GM12892 (cell line): ENCODE measurements at regions not wholly inside any gene's neighbourhood (a gene's known extent, or its start where the extent isn't known, plus 50 kb on each side); places are given as distances from the start of the nearest gene placed in this dataset.
A peak's percentile ranks its signal among the peaks of the same experiment; 100 is the strongest.

ENCODE experiments used
- DNase-seq: peaks from one replicate; pipeline ENCODE4 v3.0.0; 2011; ENCODE audit not compliant: insufficient read length
- FAIRE-seq: peaks from 2 replicates; lab custom pipeline; 2011; peaks lifted over from hg19 to GRCh38; lab: Jason Lieb, UNC
- POLR2A ChIP-seq: IDR thresholded peaks from 2 replicates; pipeline ENCODE4 v1.6.1; 2011; ENCODE audit warnings: low read depth, low read length, control low read depth
- POLR2AphosphoS5 ChIP-seq: IDR thresholded peaks from 2 replicates; pipeline ENCODE4 v1.6.1; 2011; ENCODE audit warnings: low read depth, low read length, control low read depth
- TAF1 ChIP-seq: IDR thresholded peaks from 2 replicates; pipeline ENCODE4 v1.6.1; 2011; ENCODE audit warnings: low read depth, mild to moderate bottlenecking, control low read depth, low read length, borderline replicate concordance

DNA sequence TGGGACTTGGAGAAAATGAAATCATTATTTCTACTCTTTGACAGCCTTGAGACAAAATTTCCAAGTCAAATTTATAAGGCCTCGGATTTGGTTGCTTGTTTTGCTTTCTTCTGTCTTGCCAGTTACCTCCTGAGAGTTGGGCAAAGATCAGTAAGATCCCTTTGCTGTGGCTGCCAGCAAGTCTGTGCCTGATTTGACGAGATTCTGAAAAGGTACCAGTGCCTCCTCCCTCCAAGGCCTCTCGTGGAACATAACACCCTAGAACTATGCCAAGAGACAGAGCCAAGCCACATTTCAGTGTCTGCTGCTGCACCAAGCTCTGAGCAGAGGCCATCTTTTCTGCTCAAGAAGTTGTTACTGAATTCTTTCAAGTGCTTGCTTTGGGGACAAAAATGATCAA lies 61.0 kb downstream of the GTPBP8 start:
- no peak for DNase-seq
- FAIRE-seq = no peak
- TF ChIP-seq POLR2AphosphoS5 = no peak
- no peak for TF ChIP-seq TAF1
- no peak for TF ChIP-seq POLR2A

DNA sequence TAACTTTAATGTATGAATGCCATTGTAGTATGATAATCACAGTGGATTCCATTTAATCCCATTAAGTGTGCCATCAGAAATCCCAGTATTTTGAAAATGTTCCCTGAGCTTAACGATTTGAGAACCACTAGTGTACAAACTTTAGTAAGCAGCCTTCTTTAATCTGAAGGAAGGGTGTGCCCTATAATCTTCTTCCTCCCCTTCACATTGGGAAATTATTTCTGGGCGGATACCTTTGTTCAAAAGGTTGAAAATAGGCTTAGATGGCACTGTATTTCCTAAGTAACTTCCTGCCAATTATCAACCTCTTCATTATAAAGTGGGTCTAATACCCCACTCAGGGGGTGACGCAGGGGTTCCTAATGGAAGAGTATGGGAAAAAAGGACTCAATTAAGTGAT lies 62.4 kb downstream of the GTPBP8 start:
- TF ChIP-seq TAF1 = no peak
- FAIRE-seq (no peak), DNase-seq (no peak)

DNA sequence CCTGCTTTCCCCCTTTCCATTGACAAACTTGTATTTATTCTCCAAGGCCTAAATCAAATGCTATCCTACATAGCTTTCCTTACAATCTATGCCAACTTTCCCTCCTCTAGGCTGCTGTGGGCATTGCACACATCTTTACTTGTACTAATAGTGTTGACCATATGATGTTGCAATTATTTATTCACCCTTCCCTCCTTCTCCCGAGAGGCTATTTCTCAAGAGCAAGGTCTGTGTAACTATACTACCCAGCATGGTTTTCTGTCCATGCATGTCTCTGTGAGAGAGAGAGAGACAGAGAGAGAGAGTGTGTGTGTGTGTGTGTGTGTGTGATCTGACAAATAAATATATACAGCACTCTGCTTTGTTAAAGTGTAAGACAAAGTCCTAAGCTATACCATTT lies 63.8 kb downstream of the GTPBP8 start:
- no peak for DNase-seq
- no peak for FAIRE-seq
- TF ChIP-seq POLR2AphosphoS5 = no peak
- TF ChIP-seq TAF1 = no peak
- no peak for TF ChIP-seq POLR2A

DNA sequence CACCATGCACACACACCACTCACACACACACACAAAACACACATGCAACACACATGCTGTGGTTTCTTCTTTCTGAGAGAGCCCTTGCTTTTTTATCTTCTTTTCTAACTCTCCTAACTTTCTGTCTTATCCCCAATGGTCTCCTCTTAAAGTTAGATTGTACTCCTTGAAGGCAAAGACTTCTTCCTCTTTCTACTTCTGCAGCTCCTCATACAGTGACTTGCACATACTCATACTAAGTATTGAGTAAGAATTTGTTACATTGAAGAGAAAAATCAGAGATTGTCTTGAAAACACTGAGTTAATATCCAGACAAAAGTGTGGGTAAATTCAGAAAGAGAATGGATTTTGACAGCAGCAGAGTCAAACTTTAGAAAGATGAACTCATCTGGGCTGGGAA lies 64.4 kb downstream of the GTPBP8 start:
- DNase-seq (no peak), FAIRE-seq (peak; percentile 46)

DNA sequence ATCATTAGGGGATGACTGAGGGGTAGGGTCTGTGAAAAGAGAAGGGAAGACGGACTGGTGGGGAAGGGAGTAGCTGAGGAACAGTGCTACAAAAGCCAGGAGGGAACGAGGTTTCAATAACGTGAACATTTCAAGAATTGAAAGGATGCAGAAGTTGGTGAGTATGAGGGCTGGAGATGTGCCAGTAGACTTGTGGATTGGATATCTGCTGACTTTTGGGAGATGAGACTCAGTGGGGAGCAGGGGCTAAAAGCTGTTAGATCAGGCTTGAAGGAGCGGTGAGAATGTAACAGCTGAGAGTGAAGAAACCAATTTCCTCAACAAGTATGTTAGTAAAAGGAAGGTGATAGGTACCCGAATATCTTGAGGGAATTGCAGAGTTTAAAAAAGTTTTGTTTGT lies 65.2 kb downstream of the GTPBP8 start:
- FAIRE-seq (no peak), DNase-seq (no peak)
- no peak for TF ChIP-seq TAF1
- no peak for TF ChIP-seq POLR2A
- no peak for TF ChIP-seq POLR2AphosphoS5

More for the DNA sequence above, 64.4 kb downstream of the GTPBP8 start:
- TF ChIP-seq POLR2A (no peak), TAF1 (no peak), POLR2AphosphoS5 (no peak)

DNA sequence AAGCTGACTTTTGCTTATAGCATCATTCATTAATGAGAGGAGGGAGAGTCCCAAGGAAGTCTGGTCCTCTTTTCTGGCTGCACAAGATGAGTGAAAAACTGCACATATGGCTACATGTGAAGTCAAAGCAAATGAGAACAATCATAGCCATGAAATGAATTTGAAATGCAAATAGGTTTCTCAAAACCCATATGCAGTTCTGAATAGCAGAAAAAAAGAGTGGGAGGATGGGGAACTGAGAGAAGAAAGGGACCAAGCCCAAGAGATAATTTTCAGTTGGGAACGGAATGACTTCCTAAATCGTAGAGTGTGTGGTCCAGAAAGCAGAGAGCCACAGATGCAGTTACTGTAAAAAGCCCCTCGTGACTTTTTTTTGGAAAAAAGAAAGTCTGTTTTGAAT lies 66.3 kb downstream of the GTPBP8 start:
- FAIRE-seq (peak; percentile 30), DNase-seq (no peak)
- TF ChIP-seq POLR2AphosphoS5 (no peak), POLR2A (no peak), TAF1 (no peak)

DNA sequence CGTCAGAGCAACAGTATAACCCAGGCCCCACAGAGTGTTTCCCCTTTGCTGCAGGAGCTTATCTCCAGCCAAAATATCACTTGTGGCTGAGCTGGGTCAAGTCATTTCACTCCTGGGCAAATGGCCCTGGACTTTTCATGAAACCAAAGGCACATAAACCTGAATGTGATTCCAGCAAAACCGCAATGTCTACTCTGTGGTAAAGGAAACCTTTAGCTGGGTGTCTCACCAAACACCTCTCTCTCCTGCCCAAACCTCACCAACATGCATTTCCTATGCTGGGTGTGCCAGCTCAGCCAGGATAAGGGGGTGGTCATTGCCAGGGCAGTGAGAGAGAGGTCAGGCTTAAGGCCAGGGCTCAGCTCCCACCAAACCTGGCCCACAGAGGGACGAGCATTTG lies 67.4 kb downstream of the GTPBP8 start:
- DNase-seq (no peak), FAIRE-seq (peak; percentile 40)
- no peak for TF ChIP-seq POLR2AphosphoS5
- no peak for TF ChIP-seq TAF1
- no peak for TF ChIP-seq POLR2A

DNA sequence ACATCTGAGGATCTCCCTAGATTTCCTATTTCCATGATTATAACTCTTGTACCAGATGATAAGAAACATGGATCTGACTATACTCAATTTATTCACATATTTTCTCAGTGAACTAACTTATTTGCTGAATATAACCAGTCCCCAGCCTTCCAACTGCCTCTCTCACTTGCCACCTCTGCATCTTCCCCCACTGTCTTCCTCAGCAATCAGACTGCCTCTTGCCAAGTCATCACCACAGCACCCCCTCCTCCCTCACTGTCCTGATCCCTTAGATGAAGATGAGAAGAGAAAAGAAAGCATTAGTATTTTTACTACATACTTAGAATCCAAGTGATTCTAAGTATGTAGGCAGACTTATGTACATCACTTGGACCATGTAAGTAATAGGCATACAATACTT lies 71.9 kb downstream of the GTPBP8 start:
- no peak for DNase-seq
- FAIRE-seq = no peak
- TF ChIP-seq TAF1 (no peak), POLR2A (no peak), POLR2AphosphoS5 (no peak)

DNA sequence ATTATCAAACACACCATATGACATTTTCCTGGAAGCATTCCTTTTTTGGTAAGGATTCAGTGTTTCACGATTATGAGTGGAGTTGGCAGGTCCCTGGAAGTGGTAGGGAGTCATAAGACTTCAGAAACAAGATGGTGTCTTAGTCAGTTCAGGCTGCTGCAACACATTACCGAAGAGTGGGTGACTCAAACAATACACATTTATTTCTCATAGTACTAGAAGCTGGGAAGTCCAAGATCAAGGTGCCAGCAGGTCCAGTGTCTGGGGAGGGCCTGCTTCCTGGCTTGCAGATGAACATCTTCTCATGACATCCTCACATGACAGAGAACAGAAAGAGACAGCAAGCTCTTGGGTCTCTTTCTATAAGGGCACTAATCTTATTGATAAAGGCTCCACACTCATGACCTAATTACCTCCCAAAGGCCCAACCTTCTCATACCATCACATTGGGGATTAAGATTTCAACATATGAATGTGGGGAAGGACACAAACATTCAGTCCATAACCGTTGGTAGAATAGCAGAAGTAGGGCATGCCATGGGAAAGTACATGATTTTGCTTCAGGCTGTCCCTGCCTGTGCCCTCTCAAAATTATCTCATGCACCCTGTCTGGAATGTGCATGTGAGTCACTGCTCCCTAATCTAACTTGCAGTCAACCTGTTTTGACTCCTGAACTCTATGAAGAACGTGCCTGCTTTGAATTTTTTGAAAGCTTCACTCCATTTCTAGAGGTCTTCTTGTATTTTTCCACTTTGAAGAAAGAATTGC lies 72.5 kb downstream of the GTPBP8 start:
- no peak for DNase-seq
- FAIRE-seq = peak; percentile 73

DNA sequence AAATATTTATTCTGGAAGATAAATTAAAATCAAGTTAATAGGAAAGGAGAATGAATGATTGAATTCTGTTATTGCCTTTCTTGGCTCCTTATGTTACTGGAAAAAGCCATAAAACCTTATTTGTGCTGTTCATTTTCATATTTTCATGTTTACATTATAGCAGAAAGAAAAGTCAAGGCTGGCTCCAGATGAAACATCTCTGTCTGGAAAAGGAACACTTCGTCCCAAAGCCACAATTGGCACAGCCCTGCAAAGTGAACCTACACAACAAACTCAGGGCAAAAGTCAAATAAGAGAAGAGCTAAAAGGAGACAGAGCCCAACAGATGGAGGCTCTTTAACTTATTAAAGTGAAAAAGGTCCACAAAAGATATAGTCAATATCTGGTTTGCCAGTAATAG lies 73.4 kb downstream of the GTPBP8 start:
- FAIRE-seq = no peak
- DNase-seq = no peak
- TF ChIP-seq TAF1 (no peak), POLR2A (no peak), POLR2AphosphoS5 (no peak)

More for the DNA sequence above, 72.5 kb downstream of the GTPBP8 start:
- no peak for TF ChIP-seq POLR2A
- TF ChIP-seq TAF1 = no peak
- TF ChIP-seq POLR2AphosphoS5 = no peak

DNA sequence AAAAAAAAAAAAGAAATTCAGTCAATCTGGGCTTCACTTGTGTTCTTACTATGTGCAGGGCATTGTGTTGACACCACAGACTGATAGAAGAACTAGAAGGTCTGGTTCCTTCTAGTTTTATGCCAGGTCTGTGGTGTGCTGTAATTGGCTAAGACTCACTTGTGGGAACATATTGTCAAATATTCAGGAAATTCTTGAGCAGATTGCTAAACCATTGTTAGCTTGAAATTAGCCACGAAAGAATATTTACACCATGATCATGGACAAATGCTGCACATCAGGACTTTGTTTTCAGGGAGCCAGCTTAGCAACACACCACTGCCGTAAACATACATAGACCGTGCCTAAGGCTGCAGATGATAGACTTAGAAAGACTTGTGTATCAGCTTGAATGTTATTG lies 74.6 kb downstream of the GTPBP8 start:
- FAIRE-seq (no peak), DNase-seq (no peak)
- no peak for TF ChIP-seq POLR2AphosphoS5
- no peak for TF ChIP-seq TAF1
- no peak for TF ChIP-seq POLR2A

DNA sequence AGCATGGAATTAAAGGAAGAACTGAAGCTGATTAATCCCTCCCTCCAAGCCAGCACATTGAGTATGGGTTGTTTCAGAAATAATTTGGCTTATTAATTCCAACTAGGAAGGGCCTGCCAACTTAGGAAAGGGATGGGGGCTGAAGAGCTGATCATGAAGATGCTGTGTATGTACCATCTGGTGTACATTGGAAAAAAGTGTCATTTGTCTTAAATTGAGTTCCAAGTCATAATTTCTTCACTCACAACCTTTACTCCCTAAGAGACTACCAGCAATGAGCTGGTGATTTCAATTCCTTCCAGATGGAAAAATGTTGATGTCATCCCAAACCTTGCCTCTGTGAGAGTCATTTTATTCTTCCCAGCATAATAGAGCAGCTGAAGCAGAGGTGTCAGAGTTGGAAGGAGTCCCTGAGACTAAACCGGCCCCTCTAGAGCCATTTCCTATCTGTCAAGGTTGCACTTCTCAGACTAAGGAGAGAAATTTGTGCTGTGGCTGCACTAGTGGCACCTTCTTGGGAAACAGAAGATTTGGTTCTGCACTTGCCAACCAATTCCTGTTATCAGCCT lies 79.4 kb downstream of the GTPBP8 start:
- DNase-seq (no peak), FAIRE-seq (no peak)
- TF ChIP-seq TAF1 = no peak
- no peak for TF ChIP-seq POLR2A
- TF ChIP-seq POLR2AphosphoS5 = no peak
